ENCODE measurements at regions not wholly inside any gene's neighbourhood (a gene's known extent, or its start where the extent isn't known, plus 50 kb on each side); places are given as distances from the start of the nearest gene placed in this dataset.

DNA sequence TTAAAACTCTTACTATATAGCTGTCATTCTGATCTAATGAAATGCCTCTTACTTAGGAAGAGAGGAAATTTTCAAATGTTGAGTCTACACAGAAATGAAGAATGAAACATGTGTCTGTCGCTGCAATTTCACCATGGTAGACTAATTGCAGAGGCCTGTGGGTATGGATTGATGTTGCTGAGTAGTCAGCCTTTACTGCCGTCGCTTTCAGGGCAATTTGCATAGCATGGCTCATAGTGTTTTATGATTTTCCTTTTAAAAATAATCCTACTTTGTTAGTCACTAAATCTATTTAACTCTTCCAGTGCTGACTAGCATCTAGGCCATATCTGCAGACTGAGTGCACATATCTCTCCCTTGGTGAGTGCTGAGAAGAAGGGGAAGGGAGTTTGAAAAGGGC is 819.2 kb downstream of the SATB2 start:
- no peaks in the 10 kb centered on the region for H3K4me1 ChIP-seq (ENCODE audit: control insufficient read depth, extremely low read depth, insufficient read depth, low read length)
- H2AFZ ChIP-seq (ENCODE audit: control insufficient read depth, low read length): no peak overlapping the region
- no peaks in the 10 kb centered on the region for H3K79me2 ChIP-seq (ENCODE audit: control insufficient read depth, insufficient read depth, low read length)
- no peaks in the 10 kb centered on the region for H3K36me3 ChIP-seq (ENCODE audit: control insufficient read depth in 2 of 2, extremely low read depth in 1 of 2, insufficient read depth in 2 of 2, low read length in 2 of 2)
- dilution Hi-C loops (cut with MboI; ENCODE audit: extremely low pct_ligation_motif_present, low sequenced_read_pairs): no loop called here
- H4K20me1 ChIP-seq (ENCODE audit: control insufficient read depth, extremely low read depth, insufficient read depth, low read length): no peaks in the 10 kb centered on the region
- no peaks in the 10 kb centered on the region for H3K9me3 ChIP-seq (ENCODE audit: control insufficient read depth, low read depth, low read length)
- FAIRE-seq (no peak), DNase-seq (ENCODE audit: low read depth, low spot score) (no peak)
- H3K9ac ChIP-seq (ENCODE audit: control insufficient read depth, extremely low read depth, insufficient read depth, low read length): no peak overlapping the region
- H3K4me2 ChIP-seq (ENCODE audit: control insufficient read depth, extremely low read depth, insufficient read depth, low read depth, low read length): no peak overlapping the region
- H3K4me3 ChIP-seq (ENCODE audit: control insufficient read depth in 2 of 3, extremely low read depth in 1 of 3, insufficient read depth in 2 of 3, low read depth in 1 of 3, low read length in 3 of 3): no peak overlapping the region
- H3K27me3 ChIP-seq (ENCODE audit: control insufficient read depth, extremely low read depth, insufficient read depth, low read length): no peaks in the 10 kb centered on the region
- H3K9me1 ChIP-seq (ENCODE audit: control insufficient read depth, extremely low read depth, insufficient read depth, low read length): no peaks in the 10 kb centered on the region
- H3K27ac ChIP-seq (ENCODE audit: control insufficient read depth, insufficient read depth, low read length): no peak overlapping the region
- TF ChIP-seq EZH2 (IDR thresholded peaks at IDR 0.05; ENCODE audit: low read length): no peak
- TF ChIP-seq, protein P1, sequence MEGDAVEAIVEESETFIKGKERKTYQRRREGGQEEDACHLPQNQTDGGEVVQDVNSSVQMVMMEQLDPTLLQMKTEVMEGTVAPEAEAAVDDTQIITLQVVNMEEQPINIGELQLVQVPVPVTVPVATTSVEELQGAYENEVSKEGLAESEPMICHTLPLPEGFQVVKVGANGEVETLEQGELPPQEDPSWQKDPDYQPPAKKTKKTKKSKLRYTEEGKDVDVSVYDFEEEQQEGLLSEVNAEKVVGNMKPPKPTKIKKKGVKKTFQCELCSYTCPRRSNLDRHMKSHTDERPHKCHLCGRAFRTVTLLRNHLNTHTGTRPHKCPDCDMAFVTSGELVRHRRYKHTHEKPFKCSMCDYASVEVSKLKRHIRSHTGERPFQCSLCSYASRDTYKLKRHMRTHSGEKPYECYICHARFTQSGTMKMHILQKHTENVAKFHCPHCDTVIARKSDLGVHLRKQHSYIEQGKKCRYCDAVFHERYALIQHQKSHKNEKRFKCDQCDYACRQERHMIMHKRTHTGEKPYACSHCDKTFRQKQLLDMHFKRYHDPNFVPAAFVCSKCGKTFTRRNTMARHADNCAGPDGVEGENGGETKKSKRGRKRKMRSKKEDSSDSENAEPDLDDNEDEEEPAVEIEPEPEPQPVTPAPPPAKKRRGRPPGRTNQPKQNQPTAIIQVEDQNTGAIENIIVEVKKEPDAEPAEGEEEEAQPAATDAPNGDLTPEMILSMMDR (optimal IDR thresholded peaks at IDR 0.05 in 1 of 3, IDR thresholded peaks at IDR 0.05 in 1 of 3, conservative IDR thresholded peaks at IDR 0.05 in 1 of 3; ENCODE audit: extremely low read depth in 1 of 3, insufficient read depth in 2 of 3, low read length in 3 of 3): no peak

DNA sequence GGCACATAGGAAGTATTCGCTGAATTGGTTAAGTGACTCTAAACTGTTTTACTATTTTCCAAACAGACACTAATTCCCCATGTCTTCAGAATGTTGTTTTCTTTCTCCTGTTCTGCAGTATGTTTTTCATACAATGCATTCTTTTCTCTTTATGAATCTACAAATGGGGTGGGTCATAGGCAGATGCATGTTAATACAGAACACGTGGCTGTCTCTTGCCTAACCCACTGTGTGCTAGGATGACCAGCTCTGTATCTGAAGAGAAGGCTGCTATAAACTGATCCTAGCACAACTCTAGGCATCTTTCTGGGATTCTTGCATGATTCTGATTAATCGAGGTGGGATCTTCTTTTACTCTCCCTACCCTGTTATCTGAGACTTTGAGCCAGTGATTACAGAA is 826.0 kb downstream of the PLCL1 start:
- H4K20me1 ChIP-seq (ENCODE audit: control insufficient read depth, extremely low read depth, insufficient read depth, low read length): no peaks in the 10 kb centered on the region
- H2AFZ ChIP-seq (ENCODE audit: control insufficient read depth, low read length): peak overlapping the region; percentile 45
- no peak overlapping the region for H3K27ac ChIP-seq (ENCODE audit: control insufficient read depth, insufficient read depth, low read length)
- TF ChIP-seq EZH2 (IDR thresholded peaks at IDR 0.05; ENCODE audit: low read length): no peak
- TF ChIP-seq, protein P1 (optimal IDR thresholded peaks at IDR 0.05 in 1 of 3, IDR thresholded peaks at IDR 0.05 in 1 of 3, conservative IDR thresholded peaks at IDR 0.05 in 1 of 3; ENCODE audit: extremely low read depth in 1 of 3, insufficient read depth in 2 of 3, low read length in 3 of 3): no peak
- H3K27me3 ChIP-seq (ENCODE audit: control insufficient read depth, extremely low read depth, insufficient read depth, low read length): no peaks in the 10 kb centered on the region
- H3K36me3 ChIP-seq (ENCODE audit: control insufficient read depth in 2 of 2, extremely low read depth in 1 of 2, insufficient read depth in 2 of 2, low read length in 2 of 2): no peaks in the 10 kb centered on the region
- FAIRE-seq (peak; percentile 67), DNase-seq (ENCODE audit: low read depth, low spot score) (no peak)
- H3K4me1 ChIP-seq (ENCODE audit: control insufficient read depth, extremely low read depth, insufficient read depth, low read length): peaks cover 24% of the 10 kb centered on the region
- H3K79me2 ChIP-seq (ENCODE audit: control insufficient read depth, insufficient read depth, low read length): no peaks in the 10 kb centered on the region
- H3K9ac ChIP-seq (ENCODE audit: control insufficient read depth, extremely low read depth, insufficient read depth, low read length): no peak overlapping the region
- dilution Hi-C loops (cut with MboI; ENCODE audit: extremely low pct_ligation_motif_present, low sequenced_read_pairs): no loop called here
- H3K4me3 ChIP-seq (ENCODE audit: control insufficient read depth in 2 of 3, extremely low read depth in 1 of 3, insufficient read depth in 2 of 3, low read depth in 1 of 3, low read length in 3 of 3): no peak overlapping the region
- H3K4me2 ChIP-seq (ENCODE audit: control insufficient read depth, extremely low read depth, insufficient read depth, low read depth, low read length): peak overlapping the region; percentile 14
- no peaks in the 10 kb centered on the region for H3K9me3 ChIP-seq (ENCODE audit: control insufficient read depth, low read depth, low read length)
- no peaks in the 10 kb centered on the region for H3K9me1 ChIP-seq (ENCODE audit: control insufficient read depth, extremely low read depth, insufficient read depth, low read length)

Data from keratinocyte (primary cell).